ENCODE measurements at regions not wholly inside any gene's neighbourhood (a gene's known extent, or its start where the extent isn't known, plus 50 kb on each side); places are given as distances from the start of the nearest gene placed in this dataset.

DNA sequence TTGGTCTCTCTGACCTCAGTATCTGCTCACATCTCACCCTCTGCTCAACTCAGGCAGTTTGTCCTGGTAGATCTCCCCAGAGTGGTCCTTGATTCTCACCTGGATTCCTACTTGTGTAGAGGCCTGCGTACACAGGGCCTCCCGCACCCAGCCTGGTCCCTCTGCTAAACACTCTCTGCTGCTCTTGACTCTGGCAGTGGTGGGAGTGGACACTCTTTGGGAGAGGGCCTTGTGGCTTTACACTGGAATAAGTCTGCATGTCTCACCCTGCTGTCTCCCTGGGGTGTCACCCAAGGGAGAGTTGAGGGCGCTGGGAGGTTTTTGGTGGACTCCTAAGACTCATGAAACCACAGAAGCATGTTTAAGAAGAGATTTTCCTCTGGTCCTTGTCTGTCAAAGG is 57.3 kb upstream of the ECI2 start:
- Histone ChIP-seq H3K4me1 (no peaks in the 10 kb centered on the region), H3K36me3 (no peaks in the 10 kb centered on the region), H3K27me3 (no peaks in the 10 kb centered on the region), H3K4me3 (no peak overlapping the region), H3K9me3 (no peaks in the 10 kb centered on the region), H3K27ac (no peak overlapping the region)
- no peak for TF ChIP-seq EP300 (IDR thresholded peaks at IDR 0.05)
- ATAC-seq (ENCODE audit: low FRiP score in 2 of 2) (no peak), DNase-seq (no peak)
- WGBS, 2 donors: 91 to 93% methylated on average over 3 of the region's 3 CpGs

DNA sequence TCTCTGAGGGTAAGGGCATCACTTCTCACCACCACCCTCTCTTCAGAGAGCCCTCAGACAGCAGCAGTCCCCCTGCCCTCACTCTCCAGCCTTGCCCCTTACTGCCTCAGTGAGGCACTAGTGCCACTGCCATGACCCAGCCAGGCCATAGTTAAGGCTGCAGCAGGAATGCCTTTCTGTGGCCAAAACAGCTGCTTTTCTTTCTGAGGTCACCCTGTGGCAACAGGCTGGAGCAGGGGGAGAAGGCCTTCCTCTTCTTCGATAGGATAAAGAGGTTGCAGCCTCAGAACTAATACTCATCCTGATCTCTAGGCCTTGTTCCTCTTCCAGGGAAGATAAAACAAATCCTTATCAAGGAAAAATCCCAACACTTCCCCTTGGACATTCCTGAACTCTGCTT is 56.8 kb upstream of the ECI2 start:
- H3K27me3 ChIP-seq: no peaks in the 10 kb centered on the region
- no peak for ATAC-seq (ENCODE audit: low FRiP score in 2 of 2)
- no peak for DNase-seq

GRCh38 chr6:4191271-4191721 is 55.9 kb upstream of the ECI2 start:
- 96 to 100% methylated on average over 8 to 23 of the region's 27 CpGs for WGBS, 2 donors

More for the DNA sequence above, 56.8 kb upstream of the ECI2 start:
- 77 to 100% methylated on average over 1 of the region's 1 CpG for WGBS, 2 donors
- no peaks in the 10 kb centered on the region for H3K36me3 ChIP-seq
- no peak overlapping the region for H3K27ac ChIP-seq
- no peak overlapping the region for H3K4me3 ChIP-seq
- H3K9me3 ChIP-seq: no peaks in the 10 kb centered on the region
- H3K4me1 ChIP-seq: no peaks in the 10 kb centered on the region
- no peak for TF ChIP-seq POLR2A (IDR thresholded peaks at IDR 0.05)
- no peak for TF ChIP-seq EP300 (IDR thresholded peaks at IDR 0.05)
- TF ChIP-seq, protein P1, sequence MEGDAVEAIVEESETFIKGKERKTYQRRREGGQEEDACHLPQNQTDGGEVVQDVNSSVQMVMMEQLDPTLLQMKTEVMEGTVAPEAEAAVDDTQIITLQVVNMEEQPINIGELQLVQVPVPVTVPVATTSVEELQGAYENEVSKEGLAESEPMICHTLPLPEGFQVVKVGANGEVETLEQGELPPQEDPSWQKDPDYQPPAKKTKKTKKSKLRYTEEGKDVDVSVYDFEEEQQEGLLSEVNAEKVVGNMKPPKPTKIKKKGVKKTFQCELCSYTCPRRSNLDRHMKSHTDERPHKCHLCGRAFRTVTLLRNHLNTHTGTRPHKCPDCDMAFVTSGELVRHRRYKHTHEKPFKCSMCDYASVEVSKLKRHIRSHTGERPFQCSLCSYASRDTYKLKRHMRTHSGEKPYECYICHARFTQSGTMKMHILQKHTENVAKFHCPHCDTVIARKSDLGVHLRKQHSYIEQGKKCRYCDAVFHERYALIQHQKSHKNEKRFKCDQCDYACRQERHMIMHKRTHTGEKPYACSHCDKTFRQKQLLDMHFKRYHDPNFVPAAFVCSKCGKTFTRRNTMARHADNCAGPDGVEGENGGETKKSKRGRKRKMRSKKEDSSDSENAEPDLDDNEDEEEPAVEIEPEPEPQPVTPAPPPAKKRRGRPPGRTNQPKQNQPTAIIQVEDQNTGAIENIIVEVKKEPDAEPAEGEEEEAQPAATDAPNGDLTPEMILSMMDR (IDR thresholded peaks at IDR 0.05): no peak
- TF ChIP-seq POLR2AphosphoS5 (IDR thresholded peaks at IDR 0.05): no peak

DNA sequence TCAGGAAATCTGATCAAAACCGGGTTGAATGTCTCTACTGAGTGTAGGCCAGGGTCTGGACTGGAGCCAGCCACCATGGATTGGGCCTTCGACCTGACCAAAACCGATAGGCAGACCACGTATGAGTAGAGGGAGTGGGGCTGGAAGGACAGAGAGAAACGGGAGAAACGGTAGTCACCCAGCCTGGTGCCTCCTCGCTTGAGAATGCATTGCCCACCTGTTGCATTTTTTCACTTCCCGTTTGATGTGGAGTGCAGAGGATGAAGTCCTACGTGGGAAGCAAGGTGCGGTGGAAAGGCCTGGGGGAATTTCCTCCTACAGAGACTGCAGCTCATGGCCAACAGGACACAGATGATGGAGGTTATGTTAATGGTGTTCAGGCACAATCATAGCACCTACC is 53.9 kb upstream of the ECI2 start:
- TF ChIP-seq EP300 (IDR thresholded peaks at IDR 0.05) (no peak), POLR2A (IDR thresholded peaks at IDR 0.05) (no peak), POLR2AphosphoS5 (IDR thresholded peaks at IDR 0.05) (no peak)
- TF ChIP-seq, protein P1 (IDR thresholded peaks at IDR 0.05): no peak
- no peaks in the 10 kb centered on the region for H3K4me1 ChIP-seq
- no peak overlapping the region for H3K27ac ChIP-seq
- H3K9me3 ChIP-seq: no peaks in the 10 kb centered on the region
- 88 to 90% methylated on average over 10 of the region's 10 CpGs for WGBS, 2 donors
- no peaks in the 10 kb centered on the region for H3K27me3 ChIP-seq
- H3K4me3 ChIP-seq: no peak overlapping the region
- ATAC-seq (ENCODE audit: low FRiP score in 2 of 2): no peak
- H3K36me3 ChIP-seq: no peaks in the 10 kb centered on the region
- no peak for DNase-seq

More at GRCh38 chr6:4191271-4191721, 55.9 kb upstream of the ECI2 start:
- no peaks in the 10 kb centered on the region for H3K4me1 ChIP-seq
- DNase-seq: peak in 1 of 2 donors; percentile 77
- no peak overlapping the region for H3K4me3 ChIP-seq
- no peak for ATAC-seq (ENCODE audit: low FRiP score in 2 of 2)
- TF ChIP-seq, protein P1 (IDR thresholded peaks at IDR 0.05): no peak
- TF ChIP-seq POLR2AphosphoS5 (IDR thresholded peaks at IDR 0.05): no peak
- no peak overlapping the region for H3K27ac ChIP-seq
- no peaks in the 10 kb centered on the region for H3K9me3 ChIP-seq
- H3K36me3 ChIP-seq: no peaks in the 10 kb centered on the region
- no peaks in the 10 kb centered on the region for H3K27me3 ChIP-seq

- Histone ChIP-seq H3K9me3 (no peaks in the 10 kb centered on the region), H3K27ac (no peak overlapping the region), H3K36me3 (no peaks in the 10 kb centered on the region), H3K4me3 (no peak overlapping the region), H3K27me3 (no peaks in the 10 kb centered on the region), H3K4me1 (no peaks in the 10 kb centered on the region)
- ATAC-seq (ENCODE audit: low FRiP score in 2 of 2) (no peak), DNase-seq (peak in 1 of 2 donors; percentile 65)
- 95 to 96% methylated on average over 25 of the region's 25 CpGs for WGBS, 2 donors
- TF ChIP-seq POLR2A (IDR thresholded peaks at IDR 0.05) (no peak), EP300 (IDR thresholded peaks at IDR 0.05) (no peak), POLR2AphosphoS5 (IDR thresholded peaks at IDR 0.05) (no peak)
- TF ChIP-seq, protein P1 (IDR thresholded peaks at IDR 0.05): no peak
These were observed 53.4 kb upstream of the ECI2 start for GRCh38 chr6:4188801-4189200.
